NCI-H1694 (cell line): ENCODE measurements at regions not wholly inside any gene's neighbourhood (a gene's known extent, or its start where the extent isn't known, plus 50 kb on each side); places are given as distances from the start of the nearest gene placed in this dataset.
A peak's percentile ranks its signal among the peaks of the same experiment; 100 is the strongest.

Experiments used
- DNase-seq: peaks from one replicate; lab custom pipeline; 2025; lab: John Stamatoyannopoulos, UW

GRCh38 chr21:25025596-25025995, 581.7 kb downstream of the MRPL39 start:
- DNase-seq = no peak

- DNase-seq = no peak
Measured at GRCh38 chr21:25024639-25025038, 582.6 kb downstream of the MRPL39 start.

- DNase-seq = no peak
Measured at GRCh38 chr21:25005388-25005787, 601.9 kb downstream of the MRPL39 start.

GRCh38 chr21:25002676-25003075, 604.6 kb downstream of the MRPL39 start:
- DNase-seq = no peak

- no peak for DNase-seq
Measured at GRCh38 chr21:24995216-24995615, 612.1 kb downstream of the MRPL39 start.

GRCh38 chr21:24994717-24995116, 612.6 kb downstream of the MRPL39 start:
- DNase-seq = no peak

- no peak for DNase-seq
Measured at GRCh38 chr21:24989516-24989915, 617.8 kb downstream of the MRPL39 start.

GRCh38 chr21:24988941-24989340, 618.3 kb downstream of the MRPL39 start:
- DNase-seq = no peak

- no peak for DNase-seq
Measured at GRCh38 chr21:24976238-24976637, 631.0 kb downstream of the MRPL39 start.

GRCh38 chr21:24969068-24969467, 638.2 kb downstream of the MRPL39 start:
- DNase-seq = no peak

GRCh38 chr21:24955275-24955961, 651.9 kb downstream of the MRPL39 start:
- DNase-seq = no peak

GRCh38 chr21:24948186-24948585, 659.1 kb downstream of the MRPL39 start:
- peak; percentile 83 for DNase-seq

GRCh38 chr21:24945910-24946309, 661.4 kb downstream of the MRPL39 start:
- no peak for DNase-seq

- DNase-seq = no peak
Measured at GRCh38 chr21:24941316-24942185, 665.7 kb downstream of the MRPL39 start.

GRCh38 chr21:24939291-24939690, 668.0 kb downstream of the MRPL39 start:
- peak; percentile 98 for DNase-seq

- DNase-seq = peak; percentile 11
Measured at GRCh38 chr21:24938573-24938972, 668.7 kb downstream of the MRPL39 start.

GRCh38 chr21:24935991-24936390, 671.3 kb downstream of the MRPL39 start:
- DNase-seq = no peak

GRCh38 chr21:24910591-24910990, 696.7 kb downstream of the MRPL39 start:
- DNase-seq = no peak

- DNase-seq = no peak
Measured at GRCh38 chr21:24903994-24904635, 703.2 kb downstream of the MRPL39 start.

GRCh38 chr21:24899138-24899537, 708.1 kb downstream of the MRPL39 start:
- no peak for DNase-seq

GRCh38 chr21:24897883-24898282, 709.4 kb downstream of the MRPL39 start:
- no peak for DNase-seq

- DNase-seq = no peak
Measured at GRCh38 chr21:24896735-24897124, 710.6 kb downstream of the MRPL39 start.
